Cardiac muscle cell (in vitro differentiated cells and primary cell): ENCODE measurements at regions not wholly inside any gene's neighbourhood (a gene's known extent, or its start where the extent isn't known, plus 50 kb on each side); places are given as distances from the start of the nearest gene placed in this dataset.

Experiments
- DNase-seq, 2 donors: peaks; one replicate each; pipeline versions ENCODE4 v3.0.0 to v3.0.0-alpha.2; 2010 to 2017; ENCODE audit warnings: low read depth in 1 of 2, low spot score in 1 of 2
- H3K27ac ChIP-seq: fragments of 200-600 bp; sonication (generic); 2 replicates; pipeline ENCODE4 v1.5.1; 2016
- H3K27me3 ChIP-seq: fragments of 200-600 bp; sonication (generic); 2 replicates; pipeline ENCODE4 v1.6.0; 2016; ENCODE audit warnings: control low read depth
- H3K36me3 ChIP-seq: fragments of 200-600 bp; sonication (generic); 2 replicates; pipeline ENCODE4 v1.5.1; 2016; ENCODE audit warnings: control low read depth
- H3K4me1 ChIP-seq: fragments of 200-600 bp; sonication (generic); 2 replicates; pipeline ENCODE4 v1.8.1; 2017; ENCODE audit warnings: low read depth, mild to moderate bottlenecking, mixed run types
- H3K4me3 ChIP-seq: fragments of 200-600 bp; sonication (generic); 2 replicates; pipeline ENCODE4 v1.5.1; 2016; ENCODE audit warnings: mild to moderate bottlenecking
- H3K9me3 ChIP-seq: fragments of 200-600 bp; sonication (generic); 2 replicates; pipeline ENCODE4 v1.5.1; 2017; ENCODE audit warnings: low read depth, mild to moderate bottlenecking, control low read depth
- TF ChIP-seq, protein P1 (sequence below): IDR thresholded peaks from 2 replicates; pipeline ENCODE4 v1.5.1; 2012; ENCODE audit warnings: low read depth, mild to moderate bottlenecking, low read length

DNA sequence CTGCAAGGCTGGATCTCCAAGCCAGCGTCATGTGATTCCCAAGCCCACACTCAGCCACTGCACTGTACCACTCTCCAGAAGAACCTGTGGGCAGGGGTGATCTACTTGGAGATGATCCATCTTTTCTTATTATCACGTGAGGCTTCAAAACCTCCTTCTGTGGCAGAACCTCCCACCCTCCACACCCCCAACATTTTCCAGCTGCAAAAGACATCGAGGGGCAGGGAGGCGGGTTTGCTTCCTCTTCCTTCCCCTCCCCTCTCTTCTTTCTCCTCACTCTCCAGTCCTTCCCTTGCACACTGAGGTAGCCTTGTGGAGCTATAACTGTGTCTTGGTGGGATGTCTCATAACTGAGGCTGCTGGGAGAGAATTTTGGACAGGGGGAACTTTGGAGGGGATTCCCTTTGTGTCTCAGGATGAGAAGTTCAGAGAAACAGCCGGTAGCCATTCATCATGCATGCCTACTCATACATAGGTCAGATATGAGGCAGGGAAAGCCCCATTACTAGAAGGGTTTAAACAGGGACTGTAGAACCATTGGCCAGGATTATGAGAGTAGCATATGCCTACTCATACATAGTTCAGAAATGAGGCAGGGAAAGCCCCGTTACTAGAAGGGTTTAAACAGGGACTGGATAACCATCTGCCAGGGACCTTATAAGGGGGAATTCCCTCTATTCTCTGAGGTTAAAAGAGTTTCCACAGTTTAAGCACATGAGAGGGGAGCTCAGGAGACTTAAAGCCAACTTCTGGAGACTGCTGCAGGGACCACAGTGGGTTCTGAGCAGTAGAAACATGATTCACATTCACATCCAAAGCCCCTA lies 420.7 kb upstream of the CADM1 start:
- TF ChIP-seq, protein P1, sequence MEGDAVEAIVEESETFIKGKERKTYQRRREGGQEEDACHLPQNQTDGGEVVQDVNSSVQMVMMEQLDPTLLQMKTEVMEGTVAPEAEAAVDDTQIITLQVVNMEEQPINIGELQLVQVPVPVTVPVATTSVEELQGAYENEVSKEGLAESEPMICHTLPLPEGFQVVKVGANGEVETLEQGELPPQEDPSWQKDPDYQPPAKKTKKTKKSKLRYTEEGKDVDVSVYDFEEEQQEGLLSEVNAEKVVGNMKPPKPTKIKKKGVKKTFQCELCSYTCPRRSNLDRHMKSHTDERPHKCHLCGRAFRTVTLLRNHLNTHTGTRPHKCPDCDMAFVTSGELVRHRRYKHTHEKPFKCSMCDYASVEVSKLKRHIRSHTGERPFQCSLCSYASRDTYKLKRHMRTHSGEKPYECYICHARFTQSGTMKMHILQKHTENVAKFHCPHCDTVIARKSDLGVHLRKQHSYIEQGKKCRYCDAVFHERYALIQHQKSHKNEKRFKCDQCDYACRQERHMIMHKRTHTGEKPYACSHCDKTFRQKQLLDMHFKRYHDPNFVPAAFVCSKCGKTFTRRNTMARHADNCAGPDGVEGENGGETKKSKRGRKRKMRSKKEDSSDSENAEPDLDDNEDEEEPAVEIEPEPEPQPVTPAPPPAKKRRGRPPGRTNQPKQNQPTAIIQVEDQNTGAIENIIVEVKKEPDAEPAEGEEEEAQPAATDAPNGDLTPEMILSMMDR = no peak
- H3K4me1 ChIP-seq = no peaks in the 10 kb centered on the region
- no peaks in the 10 kb centered on the region for H3K27me3 ChIP-seq
- no peak overlapping the region for H3K27ac ChIP-seq
- no peaks in the 10 kb centered on the region for H3K36me3 ChIP-seq
- no peaks in the 10 kb centered on the region for H3K9me3 ChIP-seq
- no peak overlapping the region for H3K4me3 ChIP-seq
- DNase-seq = no peak

GRCh38 chr11:115922876-115923275 lies 418.7 kb upstream of the CADM1 start:
- Histone ChIP-seq H3K4me1 (no peaks in the 10 kb centered on the region), H3K9me3 (no peaks in the 10 kb centered on the region), H3K27me3 (no peaks in the 10 kb centered on the region), H3K27ac (no peak overlapping the region), H3K4me3 (no peak overlapping the region), H3K36me3 (no peaks in the 10 kb centered on the region)
- TF ChIP-seq, protein P1 = no peak
- no peak for DNase-seq

DNA sequence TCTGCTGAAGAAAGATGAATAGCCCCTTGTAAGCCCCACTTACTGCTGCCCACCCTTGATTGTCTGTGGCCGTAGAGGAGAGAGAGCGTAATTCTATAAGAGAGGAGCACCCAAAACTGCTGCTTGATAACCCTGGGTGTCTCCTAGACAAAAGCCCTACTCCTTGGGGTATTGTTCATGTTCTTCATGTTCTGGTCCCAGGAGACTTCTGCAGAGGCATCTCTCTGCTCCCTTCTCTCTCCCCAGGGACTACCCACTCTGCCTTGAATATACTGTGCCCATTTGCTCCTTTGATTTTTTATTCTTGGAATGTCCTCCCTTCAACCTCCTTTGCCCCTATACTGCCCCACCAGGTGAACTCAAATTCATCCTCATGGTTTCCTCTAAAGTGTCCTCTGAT lies 417.8 kb upstream of the CADM1 start:
- TF ChIP-seq, protein P1 = no peak
- Histone ChIP-seq H3K4me3 (no peak overlapping the region), H3K9me3 (no peaks in the 10 kb centered on the region), H3K27ac (no peak overlapping the region), H3K4me1 (no peaks in the 10 kb centered on the region), H3K27me3 (no peaks in the 10 kb centered on the region), H3K36me3 (no peaks in the 10 kb centered on the region)
- DNase-seq = no peak

GRCh38 chr11:115921540-115921939 lies 417.3 kb upstream of the CADM1 start:
- H3K27ac ChIP-seq = no peak overlapping the region
- no peaks in the 10 kb centered on the region for H3K4me1 ChIP-seq
- no peak overlapping the region for H3K4me3 ChIP-seq
- no peak for DNase-seq
- H3K27me3 ChIP-seq = peaks cover 3% of the 10 kb centered on the region
- no peaks in the 10 kb centered on the region for H3K9me3 ChIP-seq
- H3K36me3 ChIP-seq = no peaks in the 10 kb centered on the region
- TF ChIP-seq, protein P1 = no peak

GRCh38 chr11:115920841-115921480 lies 416.7 kb upstream of the CADM1 start:
- H3K9me3 ChIP-seq = no peaks in the 10 kb centered on the region
- H3K36me3 ChIP-seq = no peaks in the 10 kb centered on the region
- H3K4me1 ChIP-seq = no peaks in the 10 kb centered on the region
- no peak for DNase-seq
- no peak overlapping the region for H3K27ac ChIP-seq
- H3K27me3 ChIP-seq = peaks cover 4% of the 10 kb centered on the region
- TF ChIP-seq, protein P1 = no peak
- H3K4me3 ChIP-seq = no peak overlapping the region
